NB4 (cell line): ENCODE measurements at regions not wholly inside any gene's neighbourhood (a gene's known extent, or its start where the extent isn't known, plus 50 kb on each side); places are given as distances from the start of the nearest gene placed in this dataset.

Experiments used
- MYC ChIP-seq: IDR thresholded peaks from 2 replicates; pipeline ENCODE4 v1.6.1; 2011; ENCODE audit warnings: low read depth, low read length
- POLR2A ChIP-seq: IDR thresholded peaks from 2 replicates; pipeline ENCODE4 v1.6.1; 2011; ENCODE audit warnings: mild to moderate bottlenecking; ENCODE audit not compliant: insufficient read length; ENCODE audit errors: extremely low read depth
- TF ChIP-seq, protein P1 (sequence below): IDR thresholded peaks from one replicate; pipeline ENCODE4 v1.5.1; 2012; ENCODE audit warnings: low read depth, low read length
- TF ChIP-seq, protein P2 (sequence below): IDR thresholded peaks from 2 replicates; pipeline ENCODE4 v1.6.1; 2011; ENCODE audit warnings: low read depth, low read length

DNA sequence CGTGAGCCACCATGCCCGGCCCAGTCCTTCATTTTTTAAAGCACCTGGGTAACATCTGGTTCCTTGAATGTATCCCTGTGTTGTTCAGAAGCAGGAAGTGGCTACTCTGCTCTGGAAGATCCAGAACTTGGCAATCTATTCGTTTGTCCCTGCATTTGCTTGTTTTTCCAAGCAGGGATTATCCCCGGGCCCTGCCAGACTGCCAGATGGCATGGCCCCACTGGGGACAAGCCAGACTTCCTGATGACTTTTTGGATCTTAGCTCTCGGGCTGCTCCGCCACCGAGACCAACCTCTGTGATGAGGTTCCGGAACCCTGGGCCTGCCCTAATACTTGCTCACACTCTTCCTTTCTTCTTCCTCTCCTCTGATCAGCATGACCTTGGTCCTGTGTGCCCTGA is 496.7 kb downstream of the TYW1 start:
- TF ChIP-seq POLR2A (no peak), MYC (no peak)
- TF ChIP-seq, protein P1, sequence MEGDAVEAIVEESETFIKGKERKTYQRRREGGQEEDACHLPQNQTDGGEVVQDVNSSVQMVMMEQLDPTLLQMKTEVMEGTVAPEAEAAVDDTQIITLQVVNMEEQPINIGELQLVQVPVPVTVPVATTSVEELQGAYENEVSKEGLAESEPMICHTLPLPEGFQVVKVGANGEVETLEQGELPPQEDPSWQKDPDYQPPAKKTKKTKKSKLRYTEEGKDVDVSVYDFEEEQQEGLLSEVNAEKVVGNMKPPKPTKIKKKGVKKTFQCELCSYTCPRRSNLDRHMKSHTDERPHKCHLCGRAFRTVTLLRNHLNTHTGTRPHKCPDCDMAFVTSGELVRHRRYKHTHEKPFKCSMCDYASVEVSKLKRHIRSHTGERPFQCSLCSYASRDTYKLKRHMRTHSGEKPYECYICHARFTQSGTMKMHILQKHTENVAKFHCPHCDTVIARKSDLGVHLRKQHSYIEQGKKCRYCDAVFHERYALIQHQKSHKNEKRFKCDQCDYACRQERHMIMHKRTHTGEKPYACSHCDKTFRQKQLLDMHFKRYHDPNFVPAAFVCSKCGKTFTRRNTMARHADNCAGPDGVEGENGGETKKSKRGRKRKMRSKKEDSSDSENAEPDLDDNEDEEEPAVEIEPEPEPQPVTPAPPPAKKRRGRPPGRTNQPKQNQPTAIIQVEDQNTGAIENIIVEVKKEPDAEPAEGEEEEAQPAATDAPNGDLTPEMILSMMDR = no peak
- TF ChIP-seq, protein P2, sequence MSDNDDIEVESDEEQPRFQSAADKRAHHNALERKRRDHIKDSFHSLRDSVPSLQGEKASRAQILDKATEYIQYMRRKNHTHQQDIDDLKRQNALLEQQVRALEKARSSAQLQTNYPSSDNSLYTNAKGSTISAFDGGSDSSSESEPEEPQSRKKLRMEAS = no peak
